ENCODE measurements at regions not wholly inside any gene's neighbourhood (a gene's known extent, or its start where the extent isn't known, plus 50 kb on each side); places are given as distances from the start of the nearest gene placed in this dataset.
"Not testable (repeated sequence)": the region's sequence is repeated elsewhere in the genome, so short reads cannot be mapped to it uniquely, and the experiment has no call there.

- H3K36me3 Mint-ChIP-seq (ENCODE audit: low read depth); intact Hi-C loops (cut with micrococcal nuclease); H3K27ac Mint-ChIP-seq: not testable (repeated sequence)
These were observed 1252.2 kb downstream of the STIM2 start for GRCh38 chr4:28112691-28113335.

GRCh38 chr4:28113586-28113985 lies 1252.9 kb downstream of the STIM2 start:
- H3K27ac Mint-ChIP-seq; H3K27me3 Mint-ChIP-seq; H3K4me1 Mint-ChIP-seq (ENCODE audit: low read depth); H3K4me3 Mint-ChIP-seq; H3K9me3 Mint-ChIP-seq; H3K36me3 Mint-ChIP-seq (ENCODE audit: low read depth); intact Hi-C loops (cut with micrococcal nuclease): not testable (repeated sequence)

More at GRCh38 chr4:28112691-28113335, 1252.2 kb downstream of the STIM2 start:
- not testable (repeated sequence) for H3K27me3 Mint-ChIP-seq; H3K9me3 Mint-ChIP-seq; H3K4me1 Mint-ChIP-seq (ENCODE audit: low read depth); H3K4me3 Mint-ChIP-seq

DNA sequence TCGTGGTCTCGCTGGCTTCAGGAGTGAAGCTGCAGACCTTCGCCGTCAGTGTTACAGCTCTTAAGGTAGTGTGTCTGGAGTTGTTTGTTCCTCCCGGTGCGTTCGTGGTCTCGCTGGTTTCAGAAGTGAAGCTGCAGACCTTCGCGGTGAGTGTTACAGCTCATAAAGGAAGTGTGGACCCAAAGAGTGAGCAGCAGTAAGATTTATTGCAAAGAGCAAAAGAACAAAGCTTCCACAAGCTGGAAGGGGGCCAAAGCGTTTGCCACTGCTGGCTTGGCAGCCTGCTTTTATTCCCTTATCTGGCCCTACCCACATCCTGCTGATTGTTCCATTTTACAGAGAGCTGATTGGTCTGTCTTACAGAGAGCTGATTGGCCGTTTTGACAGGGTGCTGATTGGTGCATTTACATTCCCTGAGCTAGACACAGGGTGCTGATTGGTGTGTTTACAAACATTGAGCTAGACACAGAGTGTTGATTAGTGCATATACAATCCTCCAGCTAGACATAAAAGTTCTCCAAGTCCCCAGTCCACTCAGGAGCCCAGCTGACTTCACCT lies 1256.0 kb downstream of the STIM2 start:
- H3K27me3 Mint-ChIP-seq; intact Hi-C loops (cut with micrococcal nuclease); H3K27ac Mint-ChIP-seq; H3K36me3 Mint-ChIP-seq (ENCODE audit: low read depth); H3K4me1 Mint-ChIP-seq (ENCODE audit: low read depth); H3K4me3 Mint-ChIP-seq: not testable (repeated sequence)
- peaks cover 23% of the 10 kb centered on the region for H3K9me3 Mint-ChIP-seq

GRCh38 chr4:28117084-28117682 lies 1256.5 kb downstream of the STIM2 start:
- H3K27me3 Mint-ChIP-seq = no peaks in the 10 kb centered on the region
- H3K27ac Mint-ChIP-seq = no peak overlapping the region
- no peak overlapping the region for H3K4me3 Mint-ChIP-seq
- peaks cover 23% of the 10 kb centered on the region for H3K9me3 Mint-ChIP-seq
- no peaks in the 10 kb centered on the region for H3K4me1 Mint-ChIP-seq (ENCODE audit: low read depth)
- intact Hi-C loops (cut with micrococcal nuclease) = no loop called here
- no peaks in the 10 kb centered on the region for H3K36me3 Mint-ChIP-seq (ENCODE audit: low read depth)

- Mint-ChIP-seq H3K27me3 (no peaks in the 10 kb centered on the region), H3K4me1 (ENCODE audit: low read depth) (no peaks in the 10 kb centered on the region), H3K4me3 (no peak overlapping the region), H3K27ac (no peak overlapping the region), H3K36me3 (ENCODE audit: low read depth) (no peaks in the 10 kb centered on the region), H3K9me3 (no peaks in the 10 kb centered on the region)
- intact Hi-C loops (cut with micrococcal nuclease) = no loop called here
These were observed 1285.5 kb downstream of the STIM2 start for GRCh38 chr4:28146191-28146590.

DNA sequence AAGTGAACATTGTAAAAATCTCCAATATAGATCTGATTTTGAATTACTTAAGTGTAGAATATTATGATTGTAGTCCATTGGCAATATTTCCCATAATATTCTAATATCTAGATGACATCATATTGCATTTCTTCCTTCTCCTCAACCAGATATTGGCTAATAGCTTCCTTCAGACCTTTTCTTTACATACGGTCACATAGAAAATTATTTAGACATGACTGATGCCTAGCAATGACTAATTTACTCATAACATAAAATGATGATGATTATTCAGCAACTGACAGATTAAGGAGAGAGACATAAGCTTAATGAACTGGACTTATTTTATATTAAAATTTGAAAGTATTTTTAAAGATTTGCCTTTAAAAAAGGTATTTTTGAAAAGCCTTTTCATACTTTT lies 1287.6 kb downstream of the STIM2 start:
- Mint-ChIP-seq H3K27me3 (no peaks in the 10 kb centered on the region), H3K4me3 (no peak overlapping the region), H3K9me3 (no peaks in the 10 kb centered on the region), H3K27ac (no peak overlapping the region), H3K4me1 (ENCODE audit: low read depth) (no peaks in the 10 kb centered on the region), H3K36me3 (ENCODE audit: low read depth) (no peaks in the 10 kb centered on the region)
- intact Hi-C loops (cut with micrococcal nuclease) = no loop called here

- Mint-ChIP-seq H3K27ac (no peak overlapping the region), H3K27me3 (no peaks in the 10 kb centered on the region), H3K4me3 (no peak overlapping the region), H3K4me1 (ENCODE audit: low read depth) (no peaks in the 10 kb centered on the region), H3K36me3 (ENCODE audit: low read depth) (no peaks in the 10 kb centered on the region), H3K9me3 (no peaks in the 10 kb centered on the region)
- intact Hi-C loops (cut with micrococcal nuclease) = no loop called here
These were observed 1289.1 kb downstream of the STIM2 start for GRCh38 chr4:28149762-28150161.

DNA sequence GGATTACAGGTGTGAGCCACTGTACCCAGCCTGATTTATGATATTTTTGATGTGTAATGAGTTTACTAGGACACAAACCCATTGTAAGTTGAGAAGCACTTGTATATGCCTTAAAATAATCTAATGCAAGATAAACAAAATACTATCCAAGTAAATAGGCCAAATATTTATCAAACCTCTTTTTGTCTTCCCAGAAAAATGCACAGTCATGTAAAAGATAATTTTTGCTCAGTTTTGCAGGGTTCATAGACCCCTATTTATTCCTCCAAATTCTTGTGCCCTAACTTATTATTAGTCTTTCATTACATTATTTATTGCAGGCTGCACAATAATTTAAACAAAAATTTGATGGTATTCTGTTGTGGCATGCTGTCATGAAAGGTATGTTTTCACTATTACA lies 1290.7 kb downstream of the STIM2 start:
- H3K27ac Mint-ChIP-seq = no peak overlapping the region
- intact Hi-C loops (cut with micrococcal nuclease) = no loop called here
- H3K9me3 Mint-ChIP-seq = peaks cover 6% of the 10 kb centered on the region
- H3K4me1 Mint-ChIP-seq (ENCODE audit: low read depth) = no peaks in the 10 kb centered on the region
- H3K4me3 Mint-ChIP-seq = no peak overlapping the region
- H3K27me3 Mint-ChIP-seq = no peaks in the 10 kb centered on the region
- no peaks in the 10 kb centered on the region for H3K36me3 Mint-ChIP-seq (ENCODE audit: low read depth)

- no peaks in the 10 kb centered on the region for H3K36me3 Mint-ChIP-seq (ENCODE audit: low read depth)
- H3K9me3 Mint-ChIP-seq = peaks cover 24% of the 10 kb centered on the region
- no peak overlapping the region for H3K27ac Mint-ChIP-seq
- no peak overlapping the region for H3K4me3 Mint-ChIP-seq
- no peaks in the 10 kb centered on the region for H3K27me3 Mint-ChIP-seq
- no peaks in the 10 kb centered on the region for H3K4me1 Mint-ChIP-seq (ENCODE audit: low read depth)
- intact Hi-C loops (cut with micrococcal nuclease) = no loop called here
These were observed 1306.8 kb downstream of the STIM2 start for GRCh38 chr4:28167411-28167810.

DNA sequence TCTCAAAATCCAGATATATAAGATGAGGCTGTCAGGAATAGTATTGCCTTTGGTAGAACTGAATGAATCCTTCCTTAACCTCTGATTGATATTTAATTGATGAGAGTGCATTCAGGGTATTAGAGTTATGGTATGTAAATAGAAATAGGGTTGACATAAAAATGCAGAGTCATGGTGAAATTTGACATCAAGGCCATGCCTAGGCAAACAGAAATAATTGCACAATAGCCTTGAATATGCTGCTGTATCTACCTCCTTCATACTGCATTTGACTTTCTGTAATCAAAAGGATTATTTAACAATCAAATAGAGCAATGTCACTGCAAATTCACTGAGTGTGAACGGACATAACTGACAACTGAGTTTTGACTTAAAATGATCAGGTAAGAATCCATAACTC lies 1316.3 kb downstream of the STIM2 start:
- no peaks in the 10 kb centered on the region for H3K4me1 Mint-ChIP-seq (ENCODE audit: low read depth)
- no peaks in the 10 kb centered on the region for H3K27me3 Mint-ChIP-seq

DNA sequence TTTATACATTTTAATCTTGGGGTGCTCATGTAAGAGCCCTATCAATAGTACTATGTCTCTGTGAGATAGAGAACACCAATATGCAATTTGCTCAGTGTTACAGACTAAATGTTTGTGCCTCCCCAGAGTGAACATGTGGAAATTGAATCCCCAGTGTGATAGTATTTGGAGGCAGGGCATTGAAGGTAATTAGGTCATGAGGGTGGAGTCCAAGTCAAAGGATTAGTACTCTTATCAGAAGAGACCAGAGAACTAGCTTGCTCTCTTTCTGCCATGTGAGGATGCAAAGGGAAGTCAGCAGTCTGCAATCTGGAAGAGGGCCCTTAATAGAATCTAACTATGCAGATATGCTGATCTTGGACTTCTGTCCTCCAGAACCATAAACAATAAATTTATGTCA lies 1317.0 kb downstream of the STIM2 start:
- Mint-ChIP-seq H3K27ac (no peak overlapping the region), H3K36me3 (ENCODE audit: low read depth) (no peaks in the 10 kb centered on the region), H3K9me3 (no peaks in the 10 kb centered on the region), H3K4me1 (ENCODE audit: low read depth) (no peaks in the 10 kb centered on the region), H3K27me3 (no peaks in the 10 kb centered on the region), H3K4me3 (no peak overlapping the region)
- intact Hi-C loops (cut with micrococcal nuclease) = no loop called here

More for the DNA sequence above, 1316.3 kb downstream of the STIM2 start:
- Mint-ChIP-seq H3K36me3 (ENCODE audit: low read depth) (no peaks in the 10 kb centered on the region), H3K4me3 (no peak overlapping the region), H3K27ac (no peak overlapping the region), H3K9me3 (no peaks in the 10 kb centered on the region)
- intact Hi-C loops (cut with micrococcal nuclease) = no loop called here

- H3K4me3 Mint-ChIP-seq = no peak overlapping the region
- no peak overlapping the region for H3K27ac Mint-ChIP-seq
- H3K9me3 Mint-ChIP-seq = peaks cover 1% of the 10 kb centered on the region
- H3K27me3 Mint-ChIP-seq = no peaks in the 10 kb centered on the region
- intact Hi-C loops (cut with micrococcal nuclease) = no loop called here
- H3K36me3 Mint-ChIP-seq (ENCODE audit: low read depth) = no peaks in the 10 kb centered on the region
- no peaks in the 10 kb centered on the region for H3K4me1 Mint-ChIP-seq (ENCODE audit: low read depth)
These were observed 1318.5 kb downstream of the STIM2 start for GRCh38 chr4:28179126-28179525.

DNA sequence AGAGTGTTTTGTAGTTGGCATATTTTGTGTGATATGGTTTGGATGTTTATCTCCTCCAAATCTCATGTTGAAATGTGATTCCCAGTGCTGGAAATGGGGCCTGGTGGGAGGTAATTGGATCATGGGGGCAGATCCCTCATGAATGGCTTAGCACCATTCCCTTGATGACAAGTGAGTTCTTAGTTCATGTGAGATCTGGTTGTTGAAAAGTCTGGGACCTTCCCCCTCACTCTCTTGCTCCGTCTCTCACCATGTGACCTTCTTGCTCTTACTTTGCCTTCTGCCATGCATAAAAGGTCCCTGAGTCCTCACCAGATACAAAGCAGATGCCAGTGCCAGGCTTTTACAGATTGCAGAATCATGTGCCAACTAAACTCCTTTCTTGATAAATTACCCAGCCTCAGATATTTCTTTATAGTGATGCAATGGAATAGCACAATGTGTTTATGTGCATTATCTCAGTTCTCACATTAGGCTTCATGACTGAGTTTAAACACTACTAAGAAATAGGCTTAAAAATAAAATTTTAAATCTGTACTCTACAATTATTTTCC lies 1348.8 kb downstream of the STIM2 start:
- Mint-ChIP-seq H3K27ac (no peak overlapping the region), H3K36me3 (ENCODE audit: low read depth) (no peaks in the 10 kb centered on the region), H3K4me1 (ENCODE audit: low read depth) (no peaks in the 10 kb centered on the region), H3K9me3 (peaks cover 17% of the 10 kb centered on the region), H3K27me3 (no peaks in the 10 kb centered on the region), H3K4me3 (no peak overlapping the region)
- intact Hi-C loops (cut with micrococcal nuclease) = no loop called here

DNA sequence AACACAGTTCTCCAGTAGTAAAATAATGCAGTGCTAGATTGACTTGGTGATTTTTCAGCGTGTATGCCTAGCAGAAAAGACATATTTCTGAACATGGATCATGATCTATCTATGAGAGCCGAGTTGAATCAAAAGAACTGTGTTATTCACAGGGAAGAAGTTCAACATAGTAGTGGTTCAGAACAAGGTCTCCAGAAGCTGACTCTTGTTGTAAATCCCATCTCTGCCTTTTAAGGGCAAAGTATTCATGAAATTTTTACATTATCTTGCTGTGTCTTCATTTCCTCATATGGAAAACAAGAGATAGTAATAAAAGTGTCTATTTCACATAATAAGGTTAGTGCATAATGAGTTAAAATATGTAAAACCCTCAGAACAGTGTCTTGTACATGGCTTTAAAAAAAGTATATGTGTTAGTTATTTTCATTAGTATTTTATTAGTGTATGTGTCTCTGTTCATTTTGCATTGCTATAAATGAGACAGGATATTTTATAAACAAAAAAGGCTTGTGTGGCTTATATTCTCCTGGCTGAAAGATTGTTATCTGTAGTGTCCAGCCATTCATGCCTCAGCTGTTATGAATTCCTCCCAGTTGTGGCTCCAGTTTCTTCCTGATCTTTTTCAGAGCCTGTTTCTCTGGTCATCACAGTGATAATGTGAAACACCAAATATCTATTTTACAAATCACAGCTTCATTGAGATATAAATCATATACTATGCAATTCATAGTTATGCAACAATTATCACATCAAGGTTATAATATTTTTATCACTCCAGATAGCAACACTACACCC lies 1351.2 kb downstream of the STIM2 start:
- no peak overlapping the region for H3K27ac Mint-ChIP-seq
- no peak overlapping the region for H3K4me3 Mint-ChIP-seq
- no peaks in the 10 kb centered on the region for H3K36me3 Mint-ChIP-seq (ENCODE audit: low read depth)
- intact Hi-C loops (cut with micrococcal nuclease) = no loop called here
- H3K4me1 Mint-ChIP-seq (ENCODE audit: low read depth) = no peaks in the 10 kb centered on the region
- peaks cover 16% of the 10 kb centered on the region for H3K9me3 Mint-ChIP-seq
- no peaks in the 10 kb centered on the region for H3K27me3 Mint-ChIP-seq

Data from dendritic cell treated with granulocyte-macrophage colony-stimulating factor and Interleukin-4, amounts not matched to agents 40 ng/mL and 50 ng/mL, for 4 days (primary cell).